H1 (cell line): ENCODE measurements at regions not wholly inside any gene's neighbourhood (a gene's known extent, or its start where the extent isn't known, plus 50 kb on each side); places are given as distances from the start of the nearest gene placed in this dataset.
"Not testable (repeated sequence)": the region's sequence is repeated elsewhere in the genome, so short reads cannot be mapped to it uniquely, and the experiment has no call there.

ENCODE experiments used
- CTCF ChIA-PET: fragments of 300-600 bp; sonication (Branson Sonifier 250); formaldehyde crosslinking; loops from one replicate; lab custom pipeline; 2021; ENCODE audit not compliant: partially characterized antibody; lab: Charles Lee
- POLR2A ChIA-PET: fragments of 300-600 bp; sonication (Branson Sonifier 250); formaldehyde crosslinking; loops from one replicate; lab custom pipeline; 2021; ENCODE audit warnings: inconsistent platforms; ENCODE audit not compliant: partially characterized antibody; lab: Charles Lee
- DNase-seq, 2 experiments: peaks; one replicate each; pipeline versions ENCODE4 v3.0.0 to v3.0.0-alpha.2; 2010 to 2022; ENCODE audit warnings: low spot score in 2 of 2, low read depth in 1 of 2, mixed read lengths in 1 of 2
- FAIRE-seq: peaks from 2 replicates; lab custom pipeline; 2011; peaks lifted over from hg19 to GRCh38; lab: Jason Lieb, UNC
- H2AFZ ChIP-seq: 2 replicates; pipeline ENCODE4 v1.8.1; 2012; ENCODE audit warnings: low read length, inconsistent platforms
- H2AK5ac ChIP-seq: 2 replicates; pipeline ENCODE4 v1.6.1; 2013; ENCODE audit warnings: low read depth, low read length
- H2BK120ac ChIP-seq: replicated peaks from 2 replicates; pipeline ENCODE3; 2013; ENCODE audit warnings: low read depth, low read length, inconsistent platforms
- H2BK12ac ChIP-seq: 2 replicates; pipeline ENCODE4 v1.6.1; 2013; ENCODE audit warnings: low read depth, low read length
- H2BK15ac ChIP-seq: 2 replicates; pipeline ENCODE4 v1.6.1; 2013; ENCODE audit warnings: low read length
- H2BK20ac ChIP-seq: 2 replicates; pipeline ENCODE4 v1.6.1; 2013; ENCODE audit warnings: low read length
- H2BK5ac ChIP-seq: 2 replicates; pipeline ENCODE4 v1.6.1; 2013; ENCODE audit warnings: low read depth, low read length
- H3K14ac ChIP-seq: 2 replicates; pipeline ENCODE4 v1.6.1; 2013; ENCODE audit warnings: inconsistent platforms; ENCODE audit not compliant: insufficient read length
- H3K18ac ChIP-seq: 2 replicates; pipeline ENCODE4 v1.6.1; 2013; ENCODE audit warnings: low read length; ENCODE audit errors: extremely low read depth
- H3K23ac ChIP-seq: 2 replicates; pipeline ENCODE4 v1.6.1; 2013; ENCODE audit warnings: inconsistent platforms; ENCODE audit not compliant: insufficient read length
- H3K23me2 ChIP-seq: 2 replicates; pipeline ENCODE4 v1.6.1; 2013; ENCODE audit warnings: low read depth, low read length
- H3K27ac ChIP-seq: 2 replicates; pipeline ENCODE4 v1.6.1; 2011; ENCODE audit warnings: low read depth, low read length, inconsistent platforms
- H3K27me3 ChIP-seq, 4 experiments: replicated peaks in 1 of 4; 1 replicate in 1 of 4; 2 replicates in 3 of 4; pipeline versions ENCODE4 v1.6.1 to v1.8.1; 2011 to 2013; ENCODE audit warnings: low read length in 3 of 4, mild to moderate bottlenecking in 3 of 4, inconsistent platforms in 2 of 4, mixed read lengths in 2 of 4, moderate library complexity in 1 of 4; ENCODE audit not compliant: control insufficient read depth in 3 of 4, insufficient read depth in 3 of 4; ENCODE audit errors: extremely low read depth in 1 of 4
- H3K36me3 ChIP-seq, 4 experiments: 2 replicates each; pipeline versions ENCODE4 v1.6.1 to v1.8.1; 2011 to 2013; ENCODE audit warnings: mild to moderate bottlenecking in 4 of 4, low read length in 3 of 4, moderate library complexity in 2 of 4, control low read depth in 1 of 4, inconsistent platforms in 1 of 4; ENCODE audit not compliant: insufficient read depth in 4 of 4, control insufficient read depth in 2 of 4
- H3K4ac ChIP-seq: replicated peaks from 2 replicates; pipeline ENCODE3; 2013; ENCODE audit warnings: low read length, low read depth, mixed read lengths, inconsistent platforms; ENCODE audit not compliant: insufficient read length
- H3K4me1 ChIP-seq, 4 experiments: replicated peaks in 1 of 4; 1 replicate in 1 of 4; 2 replicates in 3 of 4; pipeline versions ENCODE4 v1.6.1 to v1.8.1; 2011 to 2013; ENCODE audit warnings: low read length in 3 of 4, inconsistent platforms in 2 of 4, mixed read lengths in 1 of 4; ENCODE audit not compliant: insufficient read depth in 4 of 4, control insufficient read depth in 3 of 4
- H3K4me2 ChIP-seq, 2 experiments: 2 replicates each; pipeline versions ENCODE4 v1.6.1 to v1.8.1; 2011 to 2013; ENCODE audit warnings: low read depth in 2 of 2, low read length in 2 of 2, control low read depth in 1 of 2, inconsistent platforms in 1 of 2, mild to moderate bottlenecking in 1 of 2; ENCODE audit not compliant: insufficient read depth in 1 of 2
- H3K4me3 ChIP-seq, 4 experiments: fragments of 200-600, 300-600 bp in 1 of 4; sonication (generic), shearing (Covaris generic), sonication (Bioruptor Twin) in 1 of 4; 2 replicates each; pipeline versions ENCODE4 v1.5.1 to v1.8.1; 2011 to 2016; ENCODE audit warnings: low read length in 4 of 4, low read depth in 3 of 4, control low read depth in 2 of 4, inconsistent platforms in 2 of 4, mild to moderate bottlenecking in 2 of 4, mixed read lengths in 1 of 4, moderate library complexity in 1 of 4; ENCODE audit not compliant: insufficient read depth in 2 of 4; ENCODE audit errors: extremely low read depth in 1 of 4
- H3K56ac ChIP-seq: replicated peaks from 2 replicates; pipeline ENCODE3; 2013; ENCODE audit warnings: low read depth, mild to moderate bottlenecking, mixed read lengths, low read length, inconsistent platforms; ENCODE audit not compliant: insufficient read length
- H3K79me1 ChIP-seq: 2 replicates; pipeline ENCODE4 v1.6.1; 2013; ENCODE audit warnings: low read depth, low read length, control low read depth
- H3K79me2 ChIP-seq, 2 experiments: 2 replicates each; pipeline versions ENCODE4 v1.6.1 to v1.8.1; 2012 to 2013; ENCODE audit warnings: low read length in 2 of 2, mild to moderate bottlenecking in 2 of 2, inconsistent platforms in 1 of 2; ENCODE audit not compliant: insufficient read depth in 2 of 2, control insufficient read depth in 1 of 2
- H3K9ac ChIP-seq, 4 experiments: replicated peaks in 1 of 4; 1 replicate in 1 of 4; 2 replicates in 3 of 4; pipeline versions ENCODE4 v1.6.1 to v1.8.1; 2011 to 2013; ENCODE audit warnings: low read depth in 3 of 4, low read length in 3 of 4, control low read depth in 2 of 4, mild to moderate bottlenecking in 2 of 4, moderate library complexity in 2 of 4, inconsistent platforms in 1 of 4; ENCODE audit errors: extremely low read depth in 1 of 4
- H3K9me3 ChIP-seq, 2 experiments: 2 replicates each; pipeline versions ENCODE4 v1.6.1 to v1.8.1; 2012 to 2013; ENCODE audit warnings: mild to moderate bottlenecking in 2 of 2, moderate library complexity in 2 of 2, control low read depth in 1 of 2, inconsistent platforms in 1 of 2, low read depth in 1 of 2, low read length in 1 of 2, mixed read lengths in 1 of 2; ENCODE audit not compliant: insufficient read depth in 2 of 2
- H4K20me1 ChIP-seq, 2 experiments: replicated peaks in 1 of 2; 2 replicates each; pipeline versions ENCODE3 to v1.8.1; 2011 to 2013; ENCODE audit warnings: inconsistent platforms in 2 of 2, low read length in 2 of 2, mild to moderate bottlenecking in 1 of 2; ENCODE audit not compliant: insufficient read depth in 2 of 2, control insufficient read depth in 1 of 2
- H4K5ac ChIP-seq: 2 replicates; pipeline ENCODE4 v1.6.1; 2013; ENCODE audit warnings: low read length, low read depth, mixed read lengths, inconsistent platforms; ENCODE audit not compliant: insufficient read length
- H4K8ac ChIP-seq: 2 replicates; pipeline ENCODE4 v1.8.0; 2013; ENCODE audit warnings: mild to moderate bottlenecking, moderate library complexity, low read length, inconsistent platforms; ENCODE audit not compliant: insufficient read depth; ENCODE audit errors: extremely low read depth
- H4K91ac ChIP-seq: replicated peaks from 2 replicates; pipeline ENCODE3; 2013; ENCODE audit warnings: low read length, mixed read lengths, inconsistent platforms; ENCODE audit not compliant: insufficient read length
- RFX5 ChIP-seq: IDR thresholded peaks from 2 replicates; pipeline ENCODE4 v1.6.1; 2011; ENCODE audit warnings: low read depth, low read length, improper control_type of control experiment, borderline replicate concordance
- TAF7 ChIP-seq: optimal IDR thresholded peaks from 2 replicates; pipeline ENCODE3; 2011; ENCODE audit warnings: low read depth, mild to moderate bottlenecking, inconsistent platforms, low read length, moderate library complexity, borderline replicate concordance
- TBP ChIP-seq: IDR thresholded peaks from 2 replicates; pipeline ENCODE4 v1.6.1; 2011; ENCODE audit warnings: low read depth, low read length, improper control_type of control experiment
- YY1 ChIP-seq: IDR thresholded peaks from 2 replicates; pipeline ENCODE4 v1.6.1; 2011; ENCODE audit warnings: low read depth, mild to moderate bottlenecking, low read length
- WGBS, 2 experiments: shearing (Covaris generic) in 1 of 2; methylation state at CpG; one replicate each; pipeline versions ENCODE4 v1.1.6 to v1.1.7; 2013 to 2015; ENCODE audit warnings: low lambda C conversion rate in 2 of 2, mixed read lengths in 2 of 2, inconsistent platforms in 1 of 2, low coverage in 1 of 2, missing lambda C conversion rate in 1 of 2; ENCODE audit not compliant: insufficient replicate concordance in 2 of 2, insufficient coverage in 1 of 2, insufficient read length in 1 of 2; ENCODE audit errors: extremely low coverage in 1 of 2, missing lambda C conversion rate in 1 of 2; 5-methylcytosine and 5-hydroxymethylcytosine counted together
- TF ChIP-seq, protein P1 (sequence below), 3 experiments: IDR thresholded peaks; 1 replicate in 2 of 3; 2 replicates in 1 of 3; pipeline versions ENCODE4 v1.5.1 to v1.6.1; 2011; ENCODE audit warnings: low read length in 3 of 3, mild to moderate bottlenecking in 3 of 3, inconsistent platforms in 2 of 3, low read depth in 1 of 3, moderate library complexity in 1 of 3; ENCODE audit not compliant: insufficient read depth in 1 of 3; ENCODE audit errors: control extremely low read depth in 1 of 3

DNA sequence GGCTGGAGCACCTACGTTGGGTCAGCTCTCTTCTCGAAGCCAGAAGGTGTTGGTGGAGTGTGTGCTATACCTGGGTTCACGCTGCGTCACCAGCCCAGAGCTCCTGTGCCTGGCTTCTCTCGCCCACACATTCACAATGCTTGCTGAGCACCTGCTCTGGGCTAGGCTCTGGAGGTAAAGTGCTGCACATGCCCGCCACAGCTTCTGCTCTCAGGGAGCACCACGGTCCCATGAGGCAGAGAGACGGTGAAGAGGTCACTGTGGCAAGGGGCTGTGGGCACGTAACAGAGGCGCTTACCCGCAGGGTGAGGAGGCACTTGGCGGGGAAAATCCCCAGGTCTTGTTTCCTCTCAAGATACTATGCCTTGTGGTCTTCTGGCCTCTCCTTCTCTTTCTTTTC lies 174.2 kb downstream of the TEX29 start (continued):
- TF ChIP-seq RFX5 (no peak), TBP (no peak), TAF7 (no peak), YY1 (no peak)
- TF ChIP-seq, protein P1, sequence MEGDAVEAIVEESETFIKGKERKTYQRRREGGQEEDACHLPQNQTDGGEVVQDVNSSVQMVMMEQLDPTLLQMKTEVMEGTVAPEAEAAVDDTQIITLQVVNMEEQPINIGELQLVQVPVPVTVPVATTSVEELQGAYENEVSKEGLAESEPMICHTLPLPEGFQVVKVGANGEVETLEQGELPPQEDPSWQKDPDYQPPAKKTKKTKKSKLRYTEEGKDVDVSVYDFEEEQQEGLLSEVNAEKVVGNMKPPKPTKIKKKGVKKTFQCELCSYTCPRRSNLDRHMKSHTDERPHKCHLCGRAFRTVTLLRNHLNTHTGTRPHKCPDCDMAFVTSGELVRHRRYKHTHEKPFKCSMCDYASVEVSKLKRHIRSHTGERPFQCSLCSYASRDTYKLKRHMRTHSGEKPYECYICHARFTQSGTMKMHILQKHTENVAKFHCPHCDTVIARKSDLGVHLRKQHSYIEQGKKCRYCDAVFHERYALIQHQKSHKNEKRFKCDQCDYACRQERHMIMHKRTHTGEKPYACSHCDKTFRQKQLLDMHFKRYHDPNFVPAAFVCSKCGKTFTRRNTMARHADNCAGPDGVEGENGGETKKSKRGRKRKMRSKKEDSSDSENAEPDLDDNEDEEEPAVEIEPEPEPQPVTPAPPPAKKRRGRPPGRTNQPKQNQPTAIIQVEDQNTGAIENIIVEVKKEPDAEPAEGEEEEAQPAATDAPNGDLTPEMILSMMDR (IDR thresholded peaks at IDR 0.05; ENCODE audit: control extremely low read depth in 1 of 3, insufficient read depth in 1 of 3, low read depth in 1 of 3, low read length in 3 of 3) = no peak
- TF ChIP-seq, all 59 proteins: peak for 0

DNA sequence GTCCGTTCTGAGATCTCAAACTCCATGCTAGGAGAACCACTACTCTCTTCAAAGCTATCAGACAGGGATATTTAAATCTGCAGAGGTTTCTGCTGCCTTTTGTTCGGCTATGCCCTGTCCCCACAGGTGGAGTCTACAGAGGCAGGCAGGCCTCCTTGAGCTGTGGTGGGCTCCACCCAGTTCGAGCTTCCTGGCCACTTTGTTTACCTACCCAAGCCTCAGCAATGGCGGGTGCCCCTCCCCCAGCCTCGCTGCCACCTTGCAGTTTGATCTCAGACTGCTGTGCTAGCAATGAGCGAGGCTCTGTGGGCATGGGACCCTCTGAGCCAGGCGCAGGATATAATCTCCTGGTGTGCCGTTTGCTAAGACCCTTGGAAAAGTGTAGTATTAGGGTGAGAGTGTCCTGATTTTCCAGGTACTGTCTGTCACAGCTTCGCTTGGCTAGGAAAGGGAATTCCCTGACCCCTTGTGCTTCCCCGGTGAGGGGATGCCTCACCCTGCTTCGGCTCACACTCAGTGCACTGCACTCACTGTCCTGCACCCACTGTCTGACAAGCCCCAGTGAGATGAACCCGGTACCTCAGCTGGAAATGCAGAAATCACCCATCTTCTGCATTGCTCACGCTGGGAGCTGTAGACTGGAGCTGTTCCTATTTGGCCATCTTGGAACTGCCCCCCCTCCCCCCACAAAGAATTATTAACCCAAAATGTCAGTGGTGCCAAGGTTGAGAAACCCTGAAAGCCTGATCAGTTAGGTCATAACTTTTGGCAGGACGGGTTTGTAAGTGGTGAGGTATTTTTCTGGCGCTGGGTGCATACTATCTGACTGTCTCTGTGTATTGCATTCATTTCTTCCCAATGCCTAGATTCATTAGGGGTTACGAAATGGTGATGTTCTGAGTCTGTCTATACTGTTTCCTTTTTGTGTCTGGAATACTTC lies 181.4 kb downstream of the TEX29 start:
- H3K14ac ChIP-seq, H3K79me1 ChIP-seq, H4K8ac ChIP-seq, FAIRE-seq, H3K23me2 ChIP-seq, H2AK5ac ChIP-seq, H2BK12ac ChIP-seq, H3K27ac ChIP-seq, POLR2A ChIA-PET, H3K4me1 ChIP-seq, H2BK15ac ChIP-seq, H3K9ac ChIP-seq, H3K36me3 ChIP-seq, H3K4me2 ChIP-seq, H3K4ac ChIP-seq, H3K4me3 ChIP-seq, H4K5ac ChIP-seq, H2AFZ ChIP-seq, H3K27me3 ChIP-seq, H2BK120ac ChIP-seq, H4K91ac ChIP-seq, H3K23ac ChIP-seq, DNase-seq, H2BK20ac ChIP-seq, H3K18ac ChIP-seq, H4K20me1 ChIP-seq, H2BK5ac ChIP-seq, H3K79me2 ChIP-seq, H3K56ac ChIP-seq: not testable (repeated sequence)
- CTCF ChIA-PET = interaction anchor here (1.3 to 5.2 kb wide), 3 partner anchors 13 to 122 kb away, joined by 3 to 47 read pairs (median 3); no protein-coding TSS in a partner anchor
- 91% methylated on average over 15 of the region's 16 CpGs; no CpG with 5 or more reads in 1 of the 2 experiments for WGBS, 2 experiments
- H3K9me3 ChIP-seq = peaks cover 14 to 20% of the 10 kb centered on the region in 2 experiments
